Stimulated activated CD8-positive, alpha-beta memory T cell treated with anti-CD3 and anti-CD28 coated beads, Interleukin-2, amount 100 ng/mL, for 1 hour (primary cell): ENCODE measurements at regions not wholly inside any gene's neighbourhood (a gene's known extent, or its start where the extent isn't known, plus 50 kb on each side); places are given as distances from the start of the nearest gene placed in this dataset.

ENCODE experiments used
- DNase-seq, 2 donors: peaks; one replicate each; pipeline ENCODE4 v3.0.0-alpha.2; 2020; ENCODE audit warnings: low read depth in 2 of 2

GRCh38 chr12:31868965-31869364 lies 90.2 kb upstream of the RESF1 start:
- no peak for DNase-seq

DNA sequence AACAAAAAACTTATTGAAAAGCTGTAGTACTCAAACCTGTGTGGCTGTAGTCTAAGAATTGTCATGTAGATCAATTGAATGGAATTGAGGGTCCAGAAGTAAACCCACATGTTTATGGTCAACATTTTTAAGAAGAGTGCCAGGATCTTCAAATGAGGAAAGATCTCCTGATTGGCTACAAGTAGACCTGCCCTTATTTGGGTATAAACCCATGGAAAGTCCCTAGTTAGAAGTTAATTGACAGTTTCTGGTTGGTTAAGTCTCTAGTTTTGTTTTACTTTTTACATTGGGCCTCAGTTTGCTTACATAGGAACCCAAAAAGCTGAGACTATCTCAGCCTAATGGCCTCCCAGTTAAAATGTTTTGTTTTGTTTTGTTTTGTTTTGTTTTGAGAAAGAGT lies 91.9 kb upstream of the RESF1 start:
- DNase-seq = no peak

DNA sequence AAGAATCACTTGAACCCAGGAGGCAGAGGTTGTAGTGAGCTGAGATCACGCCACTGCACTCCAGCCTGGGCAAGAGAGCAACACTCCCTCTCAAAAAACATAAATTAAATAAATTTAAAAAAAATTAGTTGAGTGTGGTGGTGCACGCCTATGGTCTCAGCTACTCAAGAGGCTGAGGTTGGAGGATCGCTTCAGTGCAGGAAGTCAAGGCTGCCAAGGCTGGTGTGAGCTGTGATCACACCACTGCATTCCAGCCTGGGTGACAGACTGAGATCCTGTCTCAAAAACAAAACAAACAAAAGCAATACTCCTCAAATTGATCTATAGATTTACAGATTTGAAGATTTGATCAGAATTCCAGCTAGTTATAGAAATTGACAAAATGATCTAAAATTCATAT lies 92.7 kb upstream of the RESF1 start:
- no peak for DNase-seq

GRCh38 chr12:31865023-31865422 lies 94.2 kb upstream of the RESF1 start:
- no peak for DNase-seq

- no peak for DNase-seq
Measured at GRCh38 chr12:31861360-31861759, 97.9 kb upstream of the RESF1 start.

DNA sequence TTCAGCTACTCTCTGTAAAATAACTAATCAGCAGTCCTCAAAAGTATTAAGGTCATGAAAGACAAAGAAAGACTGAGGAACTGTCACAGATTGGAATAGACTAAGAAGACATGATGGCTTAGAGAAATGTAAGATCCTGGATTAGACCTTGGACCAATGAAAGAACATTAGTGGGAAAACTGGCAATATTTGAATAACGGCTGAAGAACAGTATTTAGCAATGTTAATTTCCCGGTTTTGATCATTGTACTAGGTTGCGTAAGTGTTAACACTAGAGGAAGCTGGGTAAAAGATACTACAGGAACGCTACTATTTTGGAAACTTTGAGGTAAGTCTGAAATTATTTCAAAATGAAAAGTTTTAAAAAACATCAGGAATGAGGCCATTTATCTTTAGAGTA lies 98.8 kb upstream of the RESF1 start:
- no peak for DNase-seq

- DNase-seq = no peak
Measured at GRCh38 chr12:31859232-31859977, 99.8 kb upstream of the RESF1 start.

GRCh38 chr12:31855427-31855826 lies 103.8 kb upstream of the RESF1 start:
- no peak for DNase-seq

DNA sequence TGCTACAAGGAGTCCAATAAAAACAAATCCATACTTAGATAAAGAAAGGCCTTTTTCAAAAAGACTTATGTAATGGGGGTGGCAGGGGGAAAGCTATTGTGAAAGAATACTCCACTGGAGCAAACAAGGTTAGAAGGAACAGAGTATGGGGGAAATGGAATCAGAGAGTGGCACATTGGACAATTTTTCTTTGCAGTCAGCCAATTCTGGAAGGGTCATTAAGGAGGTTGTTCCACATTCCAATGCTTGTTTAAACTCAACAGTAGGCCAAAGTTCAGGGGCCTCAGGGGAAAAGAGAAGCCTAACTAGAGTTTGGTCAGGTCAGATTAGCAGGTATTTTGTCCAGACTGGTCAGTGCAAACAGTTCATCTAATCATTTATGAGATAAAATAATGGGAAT lies 105.2 kb upstream of the RESF1 start:
- no peak for DNase-seq

GRCh38 chr12:31853520-31853919 lies 105.7 kb upstream of the RESF1 start:
- no peak for DNase-seq

DNA sequence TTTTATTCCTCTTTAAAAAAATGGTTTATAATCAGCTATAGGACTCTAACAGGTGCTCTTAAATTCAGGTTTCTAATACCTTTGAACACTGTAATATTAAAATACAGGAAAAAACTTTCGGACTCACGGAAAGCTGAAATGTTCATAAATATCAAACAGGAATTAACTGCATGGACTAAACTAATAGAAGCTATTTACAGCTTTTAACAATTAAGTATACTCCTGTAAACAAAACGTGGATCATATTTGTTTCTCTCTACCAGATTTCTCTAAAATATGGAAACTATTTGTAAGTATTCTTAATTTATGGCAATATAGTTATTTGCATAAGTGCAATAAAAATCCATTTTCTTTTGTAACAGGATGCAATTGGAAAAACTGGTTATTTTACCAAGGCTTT lies 108.9 kb upstream of the RESF1 start:
- no peak for DNase-seq

GRCh38 chr12:31849090-31849687 lies 110.0 kb upstream of the RESF1 start:
- no peak for DNase-seq

DNA sequence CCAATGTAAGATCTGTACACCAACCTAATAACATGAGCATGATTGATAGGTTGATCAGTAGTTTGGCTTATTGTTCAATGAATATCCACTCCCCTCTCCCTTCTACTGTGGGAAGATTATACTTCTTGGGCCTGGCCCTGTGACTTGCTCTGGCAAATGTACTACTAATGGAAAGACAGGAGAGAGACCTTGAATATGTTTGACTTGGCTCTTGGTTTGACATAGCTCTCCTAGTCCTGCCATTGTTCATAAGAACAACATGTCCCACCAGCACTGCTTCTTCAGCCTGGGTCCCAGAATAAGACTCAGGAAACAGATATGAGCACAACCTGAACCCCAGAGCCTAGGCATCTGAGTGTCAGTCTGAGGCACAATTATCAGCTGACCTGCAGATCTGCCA lies 112.8 kb upstream of the RESF1 start:
- DNase-seq = no peak

DNA sequence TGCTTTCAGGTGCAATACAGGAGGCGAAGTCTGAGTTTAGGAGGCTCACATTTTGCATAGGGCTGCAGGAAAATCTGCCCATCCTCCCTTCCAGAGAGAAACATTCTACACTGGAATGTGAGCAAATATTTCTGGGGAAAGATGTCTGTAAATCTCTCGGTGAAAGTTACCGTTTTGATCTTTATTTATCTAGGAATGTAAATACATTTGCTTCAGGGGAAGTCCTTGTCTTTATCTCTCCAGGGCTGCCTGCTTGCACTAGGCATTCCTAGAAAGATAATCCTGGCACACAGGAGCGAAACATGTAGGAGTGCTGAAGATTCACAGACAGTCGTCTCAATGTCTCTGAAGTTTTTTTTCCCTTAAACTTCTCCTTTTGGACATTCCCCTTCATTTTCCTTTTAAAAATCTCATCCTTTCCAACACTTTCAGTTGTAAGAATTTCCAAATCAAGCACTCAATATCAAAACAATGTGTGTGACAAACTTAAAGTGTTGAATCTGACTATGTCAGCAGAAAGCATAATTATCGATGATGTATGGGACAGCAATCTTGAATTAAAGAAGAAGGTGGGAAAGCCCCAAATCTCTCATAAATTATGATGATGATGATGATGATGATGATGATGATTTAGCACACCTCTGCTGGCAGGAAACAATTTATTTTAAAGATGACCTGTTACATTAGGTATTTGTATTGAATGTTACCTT lies 113.4 kb upstream of the RESF1 start:
- DNase-seq = no peak

DNA sequence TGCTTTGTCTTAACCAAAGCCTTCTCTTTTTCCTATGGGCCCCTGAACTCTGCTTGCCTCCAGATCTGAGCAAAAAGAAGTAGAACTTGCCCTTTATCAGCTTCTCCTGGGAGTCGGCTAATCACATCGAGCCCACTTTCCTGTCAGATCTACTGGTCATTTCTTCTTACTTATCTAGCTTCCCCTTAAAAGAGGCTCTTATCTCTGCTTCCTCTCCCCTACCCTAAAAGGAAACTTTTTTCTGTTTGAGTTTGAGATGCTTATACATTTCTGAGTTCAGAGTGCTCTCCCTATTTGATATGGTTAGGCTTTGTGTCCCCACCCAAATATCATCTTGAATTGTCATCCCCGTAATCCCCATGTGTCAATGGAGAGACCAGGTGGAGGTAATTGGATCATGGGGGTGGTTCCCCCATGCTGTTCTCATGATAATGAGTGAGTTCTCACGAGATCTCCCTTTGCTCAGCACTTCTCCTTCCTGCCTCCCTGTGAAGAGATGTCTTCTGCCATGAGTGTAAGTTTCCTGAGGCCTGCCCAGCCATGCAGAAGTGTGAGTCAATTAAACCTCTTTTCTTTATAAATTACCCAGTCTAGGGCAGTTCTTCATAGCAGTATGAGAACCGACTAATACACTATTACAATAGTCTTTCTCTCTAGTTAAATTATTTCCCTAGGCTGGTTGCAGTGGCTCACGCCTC lies 114.7 kb upstream of the AMN1 start:
- no peak for DNase-seq

GRCh38 chr12:31837913-31838312 lies 109.1 kb upstream of the AMN1 start:
- no peak for DNase-seq

GRCh38 chr12:31835276-31835882 lies 106.6 kb upstream of the AMN1 start:
- no peak for DNase-seq

- no peak for DNase-seq
Measured at GRCh38 chr12:31834150-31834549, 105.3 kb upstream of the AMN1 start.

- peak in 1 of 2 donors; percentile 9 for DNase-seq
Measured at GRCh38 chr12:31832740-31833729, 104.2 kb upstream of the AMN1 start.

- DNase-seq = no peak
Measured at GRCh38 chr12:31828071-31828470, 99.2 kb upstream of the AMN1 start.

DNA sequence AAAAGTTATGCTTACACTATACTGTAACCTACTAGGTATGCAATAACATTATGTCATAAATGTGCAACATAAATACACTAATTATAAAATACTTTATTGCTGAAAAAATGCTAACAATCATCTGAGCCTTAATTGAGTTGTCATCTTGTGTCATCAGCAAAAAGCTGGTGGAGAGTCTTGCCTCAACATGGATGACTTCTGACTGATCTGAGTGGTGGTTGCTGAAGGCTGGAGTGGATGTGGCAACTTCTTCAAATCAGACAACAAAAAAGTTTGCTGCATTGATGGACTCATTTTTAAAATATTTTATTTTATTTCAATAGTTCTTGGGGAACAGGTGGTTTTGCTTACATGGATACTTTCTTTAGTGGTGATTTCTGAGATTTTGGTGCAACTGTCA lies 93.9 kb upstream of the AMN1 start:
- no peak for DNase-seq
